GM12878 (cell line): ENCODE measurements at regions not wholly inside any gene's neighbourhood (a gene's known extent, or its start where the extent isn't known, plus 50 kb on each side); places are given as distances from the start of the nearest gene placed in this dataset.

Experiments
- ATAC-seq: fragments of 200-7000 bp; cut with Tn5 transposase; 3 replicates; pipeline ENCODE4 v1.9.1; 2020; ENCODE audit warnings: mild to moderate bottlenecking, moderate library complexity
- BruUV-seq: library from RNA; stranded (reverse); fragments of 400-500 nt; replicated peaks from 2 replicates; lab custom pipeline; 2021; lab: Mats Ljungman, UMichigan
- CTCF ChIA-PET: fragments of 300-600 bp; sonication (Branson Sonifier 250); formaldehyde crosslinking; extraction: SDS; loops from one replicate; lab custom pipeline; 2021; ENCODE audit warnings: inconsistent platforms; lab: Yijun Ruan, JAX
- POLR2A ChIA-PET: fragments of 350-600 bp; formaldehyde crosslinking; extraction: SDS; loops from one replicate; lab custom pipeline; 2021; ENCODE audit warnings: inconsistent platforms; lab: Charles Lee
- RAD21 ChIA-PET: fragments of 300-600 bp; sonication (Branson Sonifier 250); formaldehyde crosslinking; loops from one replicate; lab custom pipeline; 2023; ENCODE audit warnings: antibody characterized with exemption; ENCODE audit not compliant: unreplicated experiment; lab: Charles Lee
- SMC1A ChIA-PET: fragments of 300-600 bp; sonication (Branson Sonifier 250); formaldehyde crosslinking; loops from one replicate; lab custom pipeline; 2023; ENCODE audit not compliant: unreplicated experiment, uncharacterized antibody; lab: Charles Lee
- DNase-seq: peaks from one replicate; pipeline ENCODE4 v3.0.0-alpha.2; 2011; ENCODE audit warnings: low read depth, low spot score
- FAIRE-seq: peaks from 3 replicates; lab custom pipeline; 2011; peaks lifted over from hg19 to GRCh38; lab: Jason Lieb, UNC
- H2AFZ ChIP-seq: 2 replicates; pipeline ENCODE4 v1.6.0; 2011; ENCODE audit warnings: low read depth, low read length, control low read depth; ENCODE audit not compliant: control insufficient read depth
- H3K27ac ChIP-seq: 2 replicates; pipeline ENCODE4 v1.5.1; 2011; ENCODE audit warnings: control low read depth; ENCODE audit not compliant: control insufficient read depth, insufficient read depth
- H3K27me3 ChIP-seq, 2 experiments: replicated peaks in 1 of 2; 2 replicates each; pipeline versions ENCODE4 v1.6.0 to v1.6.1; 2011; ENCODE audit warnings: low read length in 1 of 2; ENCODE audit not compliant: control insufficient read depth in 2 of 2, insufficient read depth in 2 of 2
- H3K36me3 ChIP-seq, 2 experiments: 2 replicates each; pipeline ENCODE4 v1.5.1; 2011; ENCODE audit warnings: low read length in 1 of 2; ENCODE audit not compliant: control insufficient read depth in 2 of 2, insufficient read depth in 2 of 2
- H3K4me1 ChIP-seq: 2 replicates; pipeline ENCODE4 v1.6.1; 2011; ENCODE audit warnings: mild to moderate bottlenecking, low read length, moderate library complexity, mixed read lengths; ENCODE audit not compliant: control insufficient read depth, insufficient read depth
- H3K4me2 ChIP-seq: 2 replicates; pipeline ENCODE4 v1.6.0; 2011; ENCODE audit warnings: control low read depth; ENCODE audit not compliant: control insufficient read depth, insufficient read depth
- H3K4me3 ChIP-seq: fragments of 200-600 bp; sonication (generic); 2 replicates; pipeline ENCODE4 v1.5.1; 2016
- H3K79me2 ChIP-seq: 2 replicates; pipeline ENCODE4 v1.6.0; 2011; ENCODE audit warnings: low read length; ENCODE audit not compliant: control insufficient read depth, insufficient read depth
- H3K9ac ChIP-seq: 2 replicates; pipeline ENCODE4 v1.8.0; 2011; ENCODE audit warnings: low read length, control low read depth, mixed read lengths; ENCODE audit not compliant: control insufficient read depth, insufficient read depth
- H3K9me3 ChIP-seq: replicated peaks from 3 replicates; pipeline ENCODE4 v1.5.1; 2011; ENCODE audit warnings: mild to moderate bottlenecking, low read length; ENCODE audit not compliant: control insufficient read depth, insufficient read depth
- H4K20me1 ChIP-seq: 2 replicates; pipeline ENCODE4 v1.6.0; 2011; ENCODE audit not compliant: control insufficient read depth, insufficient read depth
- BCL11A ChIP-seq: IDR thresholded peaks from 2 replicates; pipeline ENCODE4 v1.6.1; 2011; ENCODE audit warnings: low read depth, low read length
- CBFB ChIP-seq: IDR thresholded peaks from 2 replicates; pipeline ENCODE4 v1.6.1; 2016; ENCODE audit warnings: antibody characterized with exemption, low read depth
- CBX5 ChIP-seq: sonication (generic); IDR thresholded peaks from 2 replicates; pipeline ENCODE4 v1.6.1; 2016; ENCODE audit warnings: low read depth, moderate library complexity, mild to moderate bottlenecking, inconsistent platforms
- CHD2 ChIP-seq: IDR thresholded peaks from 2 replicates; pipeline ENCODE4 v1.6.1; 2011; ENCODE audit warnings: low read depth, low read length, improper control_type of control experiment, borderline replicate concordance
- CREM ChIP-seq: IDR thresholded peaks from 2 replicates; pipeline ENCODE4 v1.6.1; 2014; ENCODE audit warnings: antibody characterized with exemption, low read depth
- DPF2 ChIP-seq: fragments of 450-650 bp; IDR thresholded peaks from 2 replicates; pipeline ENCODE4 v1.6.1; 2017; ENCODE audit warnings: mild to moderate bottlenecking
- IKZF1 ChIP-seq: fragments of 450-650 bp; conservative IDR thresholded peaks from 2 replicates; pipeline ENCODE4 v1.6.1; 2017; ENCODE audit warnings: antibody characterized with exemption, mild to moderate bottlenecking
- KDM1A ChIP-seq: fragments of 200-600 bp; sonication (generic); IDR thresholded peaks from 2 replicates; pipeline ENCODE4 v1.6.1; 2016; ENCODE audit warnings: borderline replicate concordance
- LARP7 ChIP-seq: fragments of 450-650 bp; IDR thresholded peaks from 2 replicates; pipeline ENCODE4 v1.6.1; 2017; ENCODE audit warnings: mild to moderate bottlenecking
- NFIC ChIP-seq: IDR thresholded peaks from 2 replicates; pipeline ENCODE4 v1.6.1; 2012; ENCODE audit warnings: low read depth, mild to moderate bottlenecking, inconsistent platforms, low read length, moderate library complexity
- POU2F2 ChIP-seq: IDR thresholded peaks from 3 replicates; pipeline ENCODE4 v1.6.1; 2011; ENCODE audit warnings: low read depth, mild to moderate bottlenecking, low read length, borderline replicate concordance
- SMC3 ChIP-seq: IDR thresholded peaks from 2 replicates; pipeline ENCODE4 v1.6.1; 2011; ENCODE audit warnings: low read length, improper control_type of control experiment, borderline replicate concordance
- WGBS: methylation state at CpG from one replicate; pipeline ENCODE4 v1.1.6; 2016; ENCODE audit warnings: low lambda C conversion rate; ENCODE audit not compliant: insufficient replicate concordance, insufficient coverage; ENCODE audit errors: missing lambda C conversion rate; 5-methylcytosine and 5-hydroxymethylcytosine counted together
- in situ Hi-C: fragments of 300-500 bp; cut with MboI; formaldehyde crosslinking; loops from 9 replicates; pipeline ENCODE4 v1.14.3; 2018; ENCODE audit warnings: mixed read lengths
- intact Hi-C: fragments of 100-400 bp; cut with micrococcal nuclease; formaldehyde crosslinking; loops from one replicate; pipeline ENCODE4 v1.14.2; 2022; ENCODE audit not compliant: unreplicated experiment
- TF ChIP-seq, protein P1 (sequence below), 3 experiments: IDR thresholded peaks in 2 of 3; conservative IDR thresholded peaks in 1 of 3; 2 replicates each; pipeline ENCODE4 v1.5.1; 2011; ENCODE audit warnings: low read depth in 3 of 3, low read length in 3 of 3, mild to moderate bottlenecking in 3 of 3, control low read depth in 2 of 3, moderate library complexity in 2 of 3, inconsistent platforms in 1 of 3, mixed read lengths in 1 of 3; ENCODE audit not compliant: control insufficient read depth in 2 of 3, insufficient read depth in 1 of 3; ENCODE audit errors: extremely low read depth in 1 of 3
- TF ChIP-seq, protein P2 (sequence below): fragments of 150-350 bp; IDR thresholded peaks from 2 replicates; pipeline ENCODE4 v1.6.1; 2014; ENCODE audit warnings: mild to moderate bottlenecking, low read depth, low read length
- TF ChIP-seq, protein P3 (sequence below): fragments of 450-650 bp; formaldehyde crosslinking; IDR thresholded peaks from 2 replicates; pipeline ENCODE4 v1.4.0; 2020; ENCODE audit warnings: mild to moderate bottlenecking, moderate library complexity
- TF ChIP-seq, protein P4 (sequence below): IDR thresholded peaks from 2 replicates; pipeline ENCODE4 v1.6.1; 2011; ENCODE audit warnings: borderline replicate concordance, low read depth, mild to moderate bottlenecking, moderate library complexity, low read length; ENCODE audit not compliant: insufficient read depth, poor library complexity, severe bottlenecking

DNA sequence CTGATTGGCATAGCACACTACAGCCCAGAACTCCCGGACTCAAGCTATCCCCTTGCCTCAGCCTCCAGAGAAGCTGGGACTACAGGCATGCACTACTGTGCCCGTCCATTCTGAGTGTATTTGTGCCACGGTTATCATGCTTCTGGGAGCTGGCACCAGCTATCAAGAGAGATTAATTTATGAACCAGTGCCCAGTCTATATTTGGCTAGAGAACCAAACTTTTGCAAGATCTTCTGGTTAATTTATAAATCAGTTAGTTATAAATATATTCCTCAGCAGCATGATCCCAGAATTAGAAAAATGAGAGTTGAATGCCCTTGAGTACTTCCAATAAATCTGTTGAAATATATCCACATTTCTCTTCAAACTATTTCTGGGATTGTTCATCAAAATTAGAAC, 67.5 kb upstream of the OR5AN1 start:
- in situ Hi-C loops (loop anchor here (5.0 to 25.0 kb wide), 2 partner anchors 141 to 396 kb away; no protein-coding TSS in a partner anchor), intact Hi-C loops (no loop called here)
- POLR2A ChIA-PET, result interaction anchor here (1.1 kb wide), 1 partner anchor 18 kb away, joined by 3 read pairs; no protein-coding TSS in a partner anchor
- TF ChIP-seq SMC3, result no peak
- no peak for TF ChIP-seq KDM1A
- TF ChIP-seq CREM, result no peak
- TF ChIP-seq, protein P1, sequence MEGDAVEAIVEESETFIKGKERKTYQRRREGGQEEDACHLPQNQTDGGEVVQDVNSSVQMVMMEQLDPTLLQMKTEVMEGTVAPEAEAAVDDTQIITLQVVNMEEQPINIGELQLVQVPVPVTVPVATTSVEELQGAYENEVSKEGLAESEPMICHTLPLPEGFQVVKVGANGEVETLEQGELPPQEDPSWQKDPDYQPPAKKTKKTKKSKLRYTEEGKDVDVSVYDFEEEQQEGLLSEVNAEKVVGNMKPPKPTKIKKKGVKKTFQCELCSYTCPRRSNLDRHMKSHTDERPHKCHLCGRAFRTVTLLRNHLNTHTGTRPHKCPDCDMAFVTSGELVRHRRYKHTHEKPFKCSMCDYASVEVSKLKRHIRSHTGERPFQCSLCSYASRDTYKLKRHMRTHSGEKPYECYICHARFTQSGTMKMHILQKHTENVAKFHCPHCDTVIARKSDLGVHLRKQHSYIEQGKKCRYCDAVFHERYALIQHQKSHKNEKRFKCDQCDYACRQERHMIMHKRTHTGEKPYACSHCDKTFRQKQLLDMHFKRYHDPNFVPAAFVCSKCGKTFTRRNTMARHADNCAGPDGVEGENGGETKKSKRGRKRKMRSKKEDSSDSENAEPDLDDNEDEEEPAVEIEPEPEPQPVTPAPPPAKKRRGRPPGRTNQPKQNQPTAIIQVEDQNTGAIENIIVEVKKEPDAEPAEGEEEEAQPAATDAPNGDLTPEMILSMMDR (IDR thresholded peaks at IDR 0.05 in 2 of 3, conservative IDR thresholded peaks at IDR 0.05 in 1 of 3; ENCODE audit: control insufficient read depth in 2 of 3, extremely low read depth in 1 of 3, insufficient read depth in 1 of 3, low read depth in 3 of 3, low read length in 3 of 3), result no peak
- TF ChIP-seq, protein P2, sequence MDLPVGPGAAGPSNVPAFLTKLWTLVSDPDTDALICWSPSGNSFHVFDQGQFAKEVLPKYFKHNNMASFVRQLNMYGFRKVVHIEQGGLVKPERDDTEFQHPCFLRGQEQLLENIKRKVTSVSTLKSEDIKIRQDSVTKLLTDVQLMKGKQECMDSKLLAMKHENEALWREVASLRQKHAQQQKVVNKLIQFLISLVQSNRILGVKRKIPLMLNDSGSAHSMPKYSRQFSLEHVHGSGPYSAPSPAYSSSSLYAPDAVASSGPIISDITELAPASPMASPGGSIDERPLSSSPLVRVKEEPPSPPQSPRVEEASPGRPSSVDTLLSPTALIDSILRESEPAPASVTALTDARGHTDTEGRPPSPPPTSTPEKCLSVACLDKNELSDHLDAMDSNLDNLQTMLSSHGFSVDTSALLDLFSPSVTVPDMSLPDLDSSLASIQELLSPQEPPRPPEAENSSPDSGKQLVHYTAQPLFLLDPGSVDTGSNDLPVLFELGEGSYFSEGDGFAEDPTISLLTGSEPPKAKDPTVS, result no peak
- TF ChIP-seq IKZF1, result no peak
- no peak for TF ChIP-seq CBFB
- TF ChIP-seq CHD2, result no peak
- no peak for TF ChIP-seq BCL11A
- TF ChIP-seq POU2F2, result no peak
- TF ChIP-seq LARP7, result no peak
- no peak for TF ChIP-seq NFIC
- no peak for TF ChIP-seq CBX5
- TF ChIP-seq, protein P3, sequence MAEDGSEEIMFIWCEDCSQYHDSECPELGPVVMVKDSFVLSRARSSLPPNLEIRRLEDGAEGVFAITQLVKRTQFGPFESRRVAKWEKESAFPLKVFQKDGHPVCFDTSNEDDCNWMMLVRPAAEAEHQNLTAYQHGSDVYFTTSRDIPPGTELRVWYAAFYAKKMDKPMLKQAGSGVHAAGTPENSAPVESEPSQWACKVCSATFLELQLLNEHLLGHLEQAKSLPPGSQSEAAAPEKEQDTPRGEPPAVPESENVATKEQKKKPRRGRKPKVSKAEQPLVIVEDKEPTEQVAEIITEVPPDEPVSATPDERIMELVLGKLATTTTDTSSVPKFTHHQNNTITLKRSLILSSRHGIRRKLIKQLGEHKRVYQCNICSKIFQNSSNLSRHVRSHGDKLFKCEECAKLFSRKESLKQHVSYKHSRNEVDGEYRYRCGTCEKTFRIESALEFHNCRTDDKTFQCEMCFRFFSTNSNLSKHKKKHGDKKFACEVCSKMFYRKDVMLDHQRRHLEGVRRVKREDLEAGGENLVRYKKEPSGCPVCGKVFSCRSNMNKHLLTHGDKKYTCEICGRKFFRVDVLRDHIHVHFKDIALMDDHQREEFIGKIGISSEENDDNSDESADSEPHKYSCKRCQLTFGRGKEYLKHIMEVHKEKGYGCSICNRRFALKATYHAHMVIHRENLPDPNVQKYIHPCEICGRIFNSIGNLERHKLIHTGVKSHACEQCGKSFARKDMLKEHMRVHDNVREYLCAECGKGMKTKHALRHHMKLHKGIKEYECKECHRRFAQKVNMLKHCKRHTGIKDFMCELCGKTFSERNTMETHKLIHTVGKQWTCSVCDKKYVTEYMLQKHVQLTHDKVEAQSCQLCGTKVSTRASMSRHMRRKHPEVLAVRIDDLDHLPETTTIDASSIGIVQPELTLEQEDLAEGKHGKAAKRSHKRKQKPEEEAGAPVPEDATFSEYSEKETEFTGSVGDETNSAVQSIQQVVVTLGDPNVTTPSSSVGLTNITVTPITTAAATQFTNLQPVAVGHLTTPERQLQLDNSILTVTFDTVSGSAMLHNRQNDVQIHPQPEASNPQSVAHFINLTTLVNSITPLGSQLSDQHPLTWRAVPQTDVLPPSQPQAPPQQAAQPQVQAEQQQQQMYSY, result no peak
- TF ChIP-seq DPF2, result no peak
- TF ChIP-seq, protein P4, sequence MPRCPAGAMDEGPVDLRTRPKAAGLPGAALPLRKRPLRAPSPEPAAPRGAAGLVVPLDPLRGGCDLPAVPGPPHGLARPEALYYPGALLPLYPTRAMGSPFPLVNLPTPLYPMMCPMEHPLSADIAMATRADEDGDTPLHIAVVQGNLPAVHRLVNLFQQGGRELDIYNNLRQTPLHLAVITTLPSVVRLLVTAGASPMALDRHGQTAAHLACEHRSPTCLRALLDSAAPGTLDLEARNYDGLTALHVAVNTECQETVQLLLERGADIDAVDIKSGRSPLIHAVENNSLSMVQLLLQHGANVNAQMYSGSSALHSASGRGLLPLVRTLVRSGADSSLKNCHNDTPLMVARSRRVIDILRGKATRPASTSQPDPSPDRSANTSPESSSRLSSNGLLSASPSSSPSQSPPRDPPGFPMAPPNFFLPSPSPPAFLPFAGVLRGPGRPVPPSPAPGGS, result no peak

More for the DNA sequence above, 67.5 kb upstream of the OR5AN1 start:
- FAIRE-seq (no peak), ATAC-seq (no peak), DNase-seq (no peak)
- Histone ChIP-seq H3K9ac (no peak overlapping the region), H2AFZ (no peak overlapping the region), H3K4me3 (no peak overlapping the region), H4K20me1 (no peaks in the 10 kb centered on the region), H3K9me3 (no peaks in the 10 kb centered on the region; the same call in 2 of the 3 replicates), H3K4me2 (no peak overlapping the region), H3K27ac (no peak overlapping the region), H3K4me1 (peaks cover 4% of the 10 kb centered on the region), H3K36me3 (no peaks in the 10 kb centered on the region; a peak in 1 of 4 replicates), H3K27me3 (no peaks in the 10 kb centered on the region), H3K79me2 (no peaks in the 10 kb centered on the region)
- CTCF ChIA-PET, result interaction anchor here (1.2 to 3.2 kb wide), 5 partner anchors 28 to 140 kb away, joined by 3 to 9 read pairs (median 4); partner anchors contain the start of gene DTX4
- WGBS, result 36% methylated on average over 3 of the region's 3 CpGs
- no TSS peak for BruUV-seq
- SMC1A ChIA-PET, result interaction anchor here (0.9 kb wide), 1 partner anchor 121 kb away, joined by 3 read pairs; no protein-coding TSS in a partner anchor
- RAD21 ChIA-PET, result interaction anchor here (0.8 to 1.6 kb wide), 2 partner anchors 81 to 127 kb away, joined by 3 read pairs; no protein-coding TSS in a partner anchor
